ENCODE measurements at regions not wholly inside any gene's neighbourhood (a gene's known extent, or its start where the extent isn't known, plus 50 kb on each side); places are given as distances from the start of the nearest gene placed in this dataset.

DNA sequence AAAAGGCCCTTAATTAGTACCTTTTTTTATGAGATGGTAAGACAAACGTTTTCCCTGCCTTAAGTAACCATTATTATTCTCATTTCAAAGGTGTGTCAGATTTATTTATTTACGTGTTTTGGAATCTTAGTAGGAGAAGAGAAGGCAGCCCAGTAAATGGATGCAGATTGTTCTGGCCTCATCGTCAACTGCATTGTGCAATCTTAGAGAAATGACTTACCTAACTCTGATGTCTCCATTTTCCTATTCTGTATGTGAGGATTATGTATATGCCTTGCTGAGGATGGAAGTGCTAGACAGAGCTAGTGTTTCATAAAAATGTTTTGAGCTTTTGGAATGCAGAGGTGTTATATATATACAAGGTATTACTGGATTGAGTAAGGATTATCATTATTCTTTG is 97.0 kb upstream of the JAG1 start:
- no peak for DNase-seq (ENCODE audit: low read depth in 2 of 2)

DNA sequence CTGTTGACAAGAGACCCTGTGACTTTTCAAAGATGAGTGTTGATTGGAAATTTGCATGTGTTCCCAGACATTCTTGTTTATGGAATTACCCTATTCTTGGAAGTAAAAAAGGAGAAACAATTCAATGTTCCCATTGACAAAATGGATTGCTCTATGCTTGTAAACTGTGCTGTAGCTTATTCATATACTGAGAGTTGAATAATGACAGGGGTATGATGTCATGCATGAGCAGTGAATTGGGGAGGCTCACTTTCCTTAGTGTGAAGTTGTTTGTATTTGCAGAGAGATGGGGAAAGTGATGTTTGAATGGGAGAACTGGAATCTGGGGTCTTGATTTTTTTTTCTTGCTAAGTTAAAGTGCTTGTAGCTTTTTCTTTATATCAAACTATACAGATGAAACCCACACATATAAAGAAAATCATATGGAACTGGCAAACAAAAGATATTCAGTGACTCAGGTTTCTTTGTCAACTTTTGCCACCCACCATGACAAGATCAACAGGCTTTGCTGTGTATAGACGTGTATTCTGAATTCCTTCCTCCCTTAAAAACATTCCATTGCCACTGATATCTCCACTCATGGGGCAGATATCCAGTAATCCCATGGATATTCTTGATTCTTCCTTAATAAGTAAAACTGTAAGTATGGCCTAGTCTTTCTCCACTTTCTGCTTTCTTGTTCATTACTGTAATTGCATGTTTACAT is 97.8 kb upstream of the JAG1 start:
- DNase-seq (ENCODE audit: low read depth in 2 of 2): no peak

DNA sequence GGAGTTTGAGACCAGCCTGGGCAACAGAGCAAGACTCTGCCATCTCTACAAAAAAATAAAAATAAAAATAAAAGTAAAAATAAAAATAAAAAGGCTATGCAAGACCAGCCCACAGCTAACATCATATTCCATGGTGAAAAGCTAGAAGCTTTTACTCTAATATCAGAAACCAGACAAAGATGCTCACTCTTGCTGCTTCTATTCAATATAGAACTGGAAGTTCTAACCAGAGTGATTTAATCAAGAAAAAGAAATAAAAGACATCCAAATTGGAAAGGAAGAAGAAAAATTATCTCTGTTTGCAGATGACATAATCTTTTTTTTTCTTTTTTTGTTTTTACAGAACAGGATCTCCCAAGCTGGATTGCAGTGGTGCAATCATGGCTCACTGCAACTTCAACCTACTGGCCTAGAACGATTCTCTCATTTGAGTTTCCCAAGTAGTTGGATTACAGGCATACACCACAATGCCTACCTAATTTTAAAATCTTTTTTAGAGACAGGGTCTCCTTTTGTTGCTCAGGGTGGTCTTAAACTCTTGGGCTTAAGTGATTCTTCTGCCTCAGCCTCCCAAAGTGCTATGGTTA is 100.7 kb upstream of the JAG1 start:
- no peak for DNase-seq (ENCODE audit: low read depth in 2 of 2)

DNA sequence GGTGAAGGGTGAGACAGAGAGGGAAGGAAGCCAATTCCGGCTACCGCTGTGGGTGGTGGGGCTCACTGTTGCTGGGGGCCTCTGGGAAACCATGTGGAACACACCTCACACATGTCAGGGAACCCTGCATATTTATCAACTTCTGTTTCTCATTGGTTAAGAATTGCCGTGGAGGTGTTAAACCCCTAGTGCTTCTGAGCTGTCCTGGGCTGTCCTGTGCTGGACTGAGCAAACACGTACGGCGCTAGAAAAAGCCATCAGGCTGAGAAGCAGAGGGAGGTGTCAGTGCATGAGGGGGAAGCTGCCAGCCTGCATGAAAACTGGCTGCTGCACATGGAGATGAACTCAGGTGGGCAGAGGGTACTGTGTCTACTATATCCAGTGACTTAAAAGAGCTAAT is 103.9 kb upstream of the JAG1 start:
- DNase-seq (ENCODE audit: low read depth in 2 of 2): no peak

DNA sequence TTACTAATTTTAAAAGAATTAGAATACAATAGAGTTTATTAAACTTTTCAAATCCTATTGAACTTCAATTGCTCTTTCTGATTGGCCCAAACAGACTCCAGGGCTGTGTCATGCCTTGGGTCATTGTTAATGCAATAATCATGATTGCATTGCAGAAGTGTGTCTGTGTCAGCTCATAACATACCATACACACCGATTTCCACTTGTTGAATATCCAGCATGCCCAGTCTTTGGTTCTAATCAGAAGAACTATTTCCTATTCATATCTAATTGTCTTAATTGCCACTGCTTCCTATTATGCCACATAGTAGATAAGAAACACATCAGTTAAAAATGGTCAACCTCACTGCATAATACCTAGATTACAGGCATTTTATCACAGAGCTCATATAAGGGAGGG is 106.1 kb upstream of the JAG1 start:
- no peak for DNase-seq (ENCODE audit: low read depth in 2 of 2)

DNA sequence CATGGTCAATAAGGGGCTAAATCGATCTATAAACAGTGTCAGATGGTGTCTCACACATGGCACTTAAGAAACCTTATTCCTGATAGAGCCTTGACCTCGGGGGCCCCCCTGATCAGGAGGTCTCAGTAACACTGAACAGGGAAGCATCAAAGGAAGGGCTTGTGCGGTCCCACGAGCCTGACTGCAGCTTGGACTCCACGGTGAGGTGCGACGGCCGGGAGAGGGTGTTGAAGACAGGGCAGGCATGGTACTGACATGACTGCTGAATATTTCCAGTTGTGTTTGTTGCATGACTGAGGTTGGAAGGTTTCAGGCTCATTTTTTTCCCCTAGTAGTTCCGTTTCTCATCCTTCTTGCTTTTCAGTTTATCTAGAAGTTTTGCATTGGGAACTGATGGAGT is 107.1 kb upstream of the JAG1 start:
- no peak for DNase-seq (ENCODE audit: low read depth in 2 of 2)

DNA sequence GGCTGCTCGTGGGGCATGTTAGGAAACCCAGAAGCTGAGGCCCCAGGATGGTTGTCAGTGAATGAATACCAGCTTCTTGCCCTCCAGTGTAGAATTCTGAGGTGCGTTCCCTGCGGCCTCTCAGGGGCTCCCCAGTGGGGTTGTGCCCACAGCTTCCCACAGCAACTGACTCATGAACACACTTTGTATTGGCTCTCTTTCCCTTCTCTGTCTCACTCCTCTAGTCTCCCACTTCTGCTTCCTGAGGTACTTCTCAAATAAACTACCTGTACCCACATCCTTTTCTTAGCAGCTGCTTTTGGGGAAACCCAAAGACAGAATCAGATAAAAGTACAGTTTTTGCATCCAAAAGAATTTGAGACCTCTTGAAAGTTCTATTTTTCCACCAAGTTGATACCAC is 107.7 kb upstream of the JAG1 start:
- DNase-seq (ENCODE audit: low read depth in 2 of 2): no peak

DNA sequence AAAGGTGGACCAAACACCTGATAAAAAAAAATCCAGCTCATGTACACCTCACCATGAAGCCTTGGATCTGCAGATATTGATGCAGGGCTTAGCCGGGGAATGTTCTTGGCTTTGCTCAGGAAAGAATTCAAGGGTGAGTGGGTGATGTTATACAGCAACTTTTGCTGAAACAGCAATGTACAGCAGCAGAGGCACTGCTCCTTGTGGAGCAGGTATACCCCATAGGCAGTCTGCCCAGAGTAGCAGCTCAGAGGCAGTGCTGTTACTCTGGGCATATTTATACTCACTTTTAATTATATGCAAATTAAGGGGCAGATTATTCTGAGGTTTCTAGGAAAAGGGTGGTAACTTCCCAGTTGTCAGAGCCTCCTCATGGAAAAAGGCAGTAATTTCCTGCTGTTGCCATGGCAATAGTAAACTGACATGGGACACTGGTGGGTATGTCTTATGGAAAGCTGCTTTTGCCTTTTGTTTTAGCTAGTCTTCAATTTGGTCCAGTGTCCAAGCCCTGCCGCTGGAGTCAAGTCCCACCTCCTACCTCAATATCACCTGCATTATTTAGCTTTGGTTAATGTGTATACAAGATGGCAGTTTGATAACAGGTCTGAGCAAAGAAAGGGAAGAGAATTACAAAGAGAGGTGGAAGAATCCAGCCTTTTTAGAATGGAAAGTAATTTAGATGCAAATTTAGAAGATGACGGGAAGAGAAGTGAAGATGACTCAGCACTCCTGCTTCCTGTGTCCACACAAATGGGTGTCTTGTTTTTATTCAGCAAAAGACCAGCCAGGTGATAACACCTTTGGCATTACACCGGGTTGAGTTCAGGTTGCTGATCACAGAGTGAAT is 110.1 kb upstream of the JAG1 start:
- no peak for DNase-seq (ENCODE audit: low read depth in 2 of 2)

DNA sequence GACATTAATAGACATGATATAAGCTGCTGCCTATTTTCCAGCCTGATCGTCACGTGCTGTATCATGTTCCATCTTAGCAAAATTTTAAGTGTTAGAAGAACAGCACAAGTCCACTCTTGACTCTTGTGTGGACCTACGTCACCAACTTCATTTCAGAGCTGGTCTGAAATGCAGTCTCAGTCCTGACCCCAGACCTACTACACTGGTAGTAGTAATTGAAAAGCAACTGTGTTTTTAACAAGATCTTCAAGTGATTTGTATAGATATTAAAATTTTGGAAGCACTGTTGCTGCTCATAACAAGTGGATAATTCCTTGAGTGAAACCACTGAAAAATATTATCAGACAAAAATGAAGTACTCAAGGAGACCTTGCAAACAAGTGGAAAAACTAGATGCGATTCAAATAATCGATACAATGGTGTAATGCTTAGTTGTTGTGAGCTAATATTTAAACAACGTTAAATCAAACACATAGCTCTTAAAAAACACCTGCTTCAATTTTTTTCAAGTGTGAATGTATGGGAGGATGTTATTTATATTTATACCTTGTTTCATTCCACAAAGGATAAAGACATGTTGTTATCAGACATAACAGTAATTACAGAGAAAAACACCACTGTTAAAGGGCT is 110.9 kb upstream of the JAG1 start:
- DNase-seq (ENCODE audit: low read depth in 2 of 2): no peak

DNA sequence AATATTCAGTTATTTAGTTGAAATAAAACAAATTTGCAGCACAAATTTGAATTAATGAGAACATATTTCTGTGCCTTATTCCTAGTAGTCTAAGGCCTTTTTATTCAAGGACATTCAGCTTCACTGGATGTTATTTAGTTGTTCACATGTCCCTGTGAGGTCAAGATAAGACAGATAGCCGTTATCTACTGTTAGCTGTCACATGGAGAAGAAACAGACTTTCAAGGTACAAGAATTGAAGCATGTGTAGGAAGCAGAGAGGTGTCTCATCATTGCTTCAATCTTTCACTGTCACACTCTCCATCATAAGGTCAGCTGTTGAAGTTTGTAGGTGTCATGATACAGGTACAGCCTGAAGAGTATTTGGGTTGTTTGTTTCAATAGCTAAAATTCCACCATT is 112.9 kb upstream of the JAG1 start:
- DNase-seq (ENCODE audit: low read depth in 2 of 2): no peak

DNA sequence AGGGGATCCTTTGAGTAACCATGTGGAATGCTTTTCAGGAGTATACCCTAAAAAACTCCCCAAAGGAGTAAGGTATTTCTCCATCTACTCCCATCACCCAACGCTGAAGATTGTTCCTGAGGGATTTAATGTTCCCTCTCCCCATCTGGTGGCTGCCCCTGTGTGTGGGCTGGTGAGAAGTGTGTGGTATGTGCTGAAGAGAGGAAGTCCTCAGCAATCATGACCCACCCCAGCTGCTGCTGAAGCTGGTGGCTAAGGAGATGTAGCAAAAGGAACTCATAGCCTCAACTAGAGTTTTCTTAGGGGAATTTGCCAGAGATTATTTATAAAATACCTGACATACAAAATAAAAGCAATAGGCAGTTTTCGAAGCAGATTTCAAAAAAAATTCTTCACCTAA is 114.3 kb upstream of the JAG1 start:
- no peak for DNase-seq (ENCODE audit: low read depth in 2 of 2)

DNA sequence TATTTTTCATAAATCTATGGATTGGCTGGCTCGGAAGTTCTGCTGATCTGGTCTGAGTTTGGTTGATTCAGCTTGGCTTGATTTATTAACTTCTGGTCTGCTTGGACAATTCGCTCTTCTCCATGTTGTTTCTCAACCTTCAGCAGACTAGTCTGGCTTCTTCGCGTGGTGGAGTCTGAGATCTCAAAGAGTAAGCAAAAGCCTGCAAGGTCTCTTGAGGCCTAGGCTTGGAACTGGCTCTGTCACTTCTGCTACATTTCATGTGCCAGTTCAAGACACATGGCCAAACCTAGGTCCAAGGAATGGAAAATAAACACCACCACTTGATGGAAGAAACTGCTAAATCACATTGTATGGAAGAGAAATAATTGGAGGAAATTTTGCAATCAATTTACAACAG is 115.1 kb upstream of the JAG1 start:
- no peak for DNase-seq (ENCODE audit: low read depth in 2 of 2)

DNA sequence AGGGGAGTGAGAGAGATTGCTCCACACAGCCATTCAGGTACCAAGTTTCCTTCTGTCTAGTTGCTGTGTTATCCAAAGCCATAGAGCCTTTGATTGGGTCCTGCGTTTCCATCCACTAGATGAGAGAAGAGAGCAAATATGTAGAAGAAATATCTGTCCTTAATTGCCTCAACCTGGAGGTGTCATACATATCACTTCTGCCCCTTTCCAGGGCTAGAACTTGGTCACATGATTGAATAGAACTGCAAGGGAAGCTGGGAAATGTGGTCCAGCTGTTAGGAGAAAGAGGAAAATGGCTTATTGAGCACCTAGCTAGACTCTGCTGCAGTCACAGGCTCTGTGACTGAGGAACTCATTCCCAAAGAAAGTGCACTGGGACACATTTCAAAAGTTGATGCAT is 115.6 kb upstream of the JAG1 start:
- no peak for DNase-seq (ENCODE audit: low read depth in 2 of 2)

DNA sequence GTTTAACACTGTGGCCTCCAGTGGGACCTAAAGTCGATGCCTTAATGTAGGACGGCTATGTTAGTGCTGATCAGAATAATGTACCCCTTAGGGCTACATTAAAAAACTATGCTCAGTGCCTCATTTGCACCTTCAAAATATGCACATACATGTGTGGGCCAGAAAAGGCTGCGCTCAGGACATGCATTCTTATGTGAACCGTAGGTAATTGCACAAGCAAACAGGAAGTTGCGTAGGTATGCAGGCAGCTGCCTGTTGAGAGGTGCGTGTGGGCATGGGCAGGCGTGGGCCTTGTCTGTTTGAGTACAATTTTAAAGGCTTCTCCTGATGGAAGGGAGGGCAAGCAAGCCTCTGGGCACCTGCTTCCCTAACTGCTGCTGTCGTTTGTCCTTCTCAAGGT is 116.2 kb upstream of the JAG1 start:
- no peak for DNase-seq (ENCODE audit: low read depth in 2 of 2)

DNA sequence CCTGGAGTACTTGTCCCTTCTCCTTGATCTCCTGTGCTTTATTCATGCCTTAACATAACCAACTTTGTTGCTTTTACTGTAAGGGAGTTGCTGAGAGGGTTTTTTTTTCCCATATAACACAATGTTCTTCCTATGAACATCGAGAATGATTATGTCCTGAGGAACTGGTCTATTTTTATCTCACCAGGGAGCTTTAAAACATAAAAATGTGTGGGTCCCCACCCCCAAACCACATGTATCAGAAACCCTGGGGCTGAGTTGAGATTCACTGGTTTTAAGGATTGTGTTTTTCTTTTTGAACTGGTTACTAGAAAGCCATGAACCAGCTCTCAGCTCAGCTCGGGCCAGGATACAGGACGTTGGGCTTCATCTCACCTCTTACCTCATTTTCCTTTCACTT is 118.5 kb upstream of the JAG1 start:
- no peak for DNase-seq (ENCODE audit: low read depth in 2 of 2)

DNA sequence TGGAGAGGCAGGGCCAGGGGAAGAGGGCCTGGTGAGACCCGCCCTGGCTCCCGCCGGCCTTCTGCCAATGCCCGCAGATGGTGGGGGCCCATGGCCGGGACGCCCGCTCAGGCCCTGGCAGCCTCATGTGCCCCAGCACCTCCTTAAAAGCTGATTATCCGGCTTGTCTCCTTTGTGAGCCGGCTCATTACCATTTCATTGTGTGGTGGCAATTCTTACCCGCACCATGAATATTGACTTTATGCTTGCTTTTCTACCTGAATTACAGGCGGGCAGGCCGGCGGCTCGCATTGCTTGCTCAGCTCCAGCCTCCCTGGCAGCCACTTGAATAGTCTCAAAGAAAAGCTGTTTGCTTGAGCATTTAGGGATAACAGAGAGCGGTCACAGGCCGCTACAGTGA is 120.0 kb upstream of the JAG1 start:
- no peak for DNase-seq (ENCODE audit: low read depth in 2 of 2)

DNA sequence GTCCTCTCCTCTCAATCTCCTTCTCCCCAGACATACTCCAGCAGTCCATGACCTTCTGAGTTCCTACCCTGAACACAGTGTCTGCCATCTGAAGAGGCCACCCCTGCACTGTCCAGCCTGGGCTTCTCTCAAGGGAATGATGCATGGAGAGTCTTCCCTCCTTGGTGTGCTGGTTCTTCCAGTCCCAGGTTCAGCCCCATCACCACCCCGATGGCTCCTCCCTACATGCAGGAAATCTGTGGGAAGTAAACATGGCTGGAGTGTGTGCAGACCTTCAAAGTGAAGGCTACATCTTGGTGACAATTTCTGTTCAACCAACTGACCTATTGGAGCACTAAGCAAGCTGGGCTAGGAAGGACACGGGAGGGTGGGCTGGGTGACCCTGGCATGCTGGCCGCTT is 121.0 kb upstream of the JAG1 start:
- no peak for DNase-seq (ENCODE audit: low read depth in 2 of 2)

DNA sequence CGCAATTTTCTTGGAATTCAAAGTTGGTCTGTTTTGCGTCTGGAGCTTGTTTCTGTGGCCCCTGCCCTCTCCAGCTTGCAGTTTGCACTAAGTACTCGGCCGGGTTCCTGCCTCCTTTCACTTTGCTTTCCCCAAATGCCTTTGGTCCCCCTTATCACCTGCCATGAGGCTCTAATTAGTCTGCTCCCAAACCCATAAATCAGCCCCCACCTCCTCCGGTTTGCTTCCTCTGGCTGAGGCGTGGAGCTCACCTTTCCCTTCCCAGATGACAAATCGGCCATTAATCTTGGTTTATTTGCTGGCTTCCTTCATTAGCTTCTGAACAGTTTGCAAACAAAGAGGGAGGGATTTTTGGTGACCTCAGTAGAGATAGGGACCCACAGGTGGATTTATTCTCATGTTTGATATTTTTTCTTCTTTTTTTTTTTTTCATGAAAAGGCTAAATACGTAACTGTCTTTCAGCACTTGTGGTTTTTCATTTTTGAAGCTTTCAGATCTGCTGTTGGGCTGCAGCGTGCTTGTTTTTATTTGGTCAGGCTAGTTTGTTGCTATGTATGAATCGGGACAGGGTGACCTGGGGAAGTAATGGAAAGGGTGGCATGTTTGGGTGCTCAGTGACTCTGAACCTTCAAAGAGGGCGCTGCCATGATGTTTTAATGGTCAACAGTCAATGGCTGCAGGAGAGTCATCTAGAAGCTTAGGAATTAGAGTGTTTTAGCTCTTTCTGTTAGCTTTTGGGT is 121.7 kb upstream of the JAG1 start:
- no peak for DNase-seq (ENCODE audit: low read depth in 2 of 2)

DNA sequence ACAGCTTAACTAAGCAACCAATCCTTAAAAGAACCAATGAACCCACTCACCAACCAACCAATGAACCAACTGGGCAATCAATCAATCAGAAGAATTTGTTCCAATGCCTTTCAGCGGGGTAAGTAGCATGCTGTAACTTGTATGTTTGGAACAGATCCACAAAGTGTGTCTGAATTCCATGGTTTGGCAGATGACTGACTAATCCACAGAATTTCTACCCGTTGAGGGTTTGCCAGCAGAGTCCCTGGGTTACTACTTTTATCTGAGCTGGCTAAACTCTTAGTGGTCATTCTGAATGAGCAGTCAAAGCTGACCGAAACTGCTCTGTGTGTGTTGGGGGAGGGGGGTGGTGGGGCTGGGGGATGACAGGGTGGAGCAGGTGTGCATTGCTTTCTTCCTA is 125.0 kb upstream of the JAG1 start:
- no peak for DNase-seq (ENCODE audit: low read depth in 2 of 2)

DNA sequence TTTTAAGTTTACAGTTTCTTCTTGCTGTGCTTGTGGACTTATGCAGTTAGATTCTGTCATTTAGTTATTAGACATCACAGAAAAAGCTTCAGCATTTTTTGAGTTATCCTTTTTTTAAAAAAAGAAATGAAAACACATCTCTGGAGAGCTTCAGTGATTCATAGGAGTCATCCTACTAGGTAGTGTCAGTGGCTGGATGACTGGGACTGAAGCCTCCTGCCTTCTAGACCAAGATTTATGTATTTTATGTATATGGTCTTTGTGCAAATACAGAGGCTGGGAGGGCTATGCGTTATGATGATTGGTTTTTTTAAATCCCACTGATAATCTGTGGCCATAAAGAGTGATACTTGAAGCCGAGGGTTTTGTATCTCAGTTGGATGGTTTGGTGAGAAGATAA is 125.9 kb upstream of the JAG1 start:
- no peak for DNase-seq (ENCODE audit: low read depth in 2 of 2)

DNA sequence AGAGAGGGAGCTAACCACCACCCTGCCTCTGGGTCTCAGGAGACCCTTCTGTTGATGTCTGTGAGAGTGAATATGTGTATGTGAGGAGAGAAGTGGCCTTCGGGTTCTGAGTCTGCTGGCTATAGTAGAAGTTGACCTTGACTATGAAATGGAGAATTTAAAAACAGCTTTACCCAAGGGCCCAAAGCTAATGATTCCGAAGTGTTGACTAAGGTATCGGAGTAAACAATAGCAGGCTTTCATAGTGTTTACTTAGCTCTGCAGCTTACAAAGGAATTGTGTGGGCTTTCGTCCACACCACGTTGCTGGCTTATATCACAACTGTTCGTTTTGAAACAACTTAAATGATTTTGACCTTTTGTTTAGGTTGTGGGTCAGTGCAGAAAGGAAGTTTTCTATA is 126.5 kb upstream of the JAG1 start:
- no peak for DNase-seq (ENCODE audit: low read depth in 2 of 2)

DNA sequence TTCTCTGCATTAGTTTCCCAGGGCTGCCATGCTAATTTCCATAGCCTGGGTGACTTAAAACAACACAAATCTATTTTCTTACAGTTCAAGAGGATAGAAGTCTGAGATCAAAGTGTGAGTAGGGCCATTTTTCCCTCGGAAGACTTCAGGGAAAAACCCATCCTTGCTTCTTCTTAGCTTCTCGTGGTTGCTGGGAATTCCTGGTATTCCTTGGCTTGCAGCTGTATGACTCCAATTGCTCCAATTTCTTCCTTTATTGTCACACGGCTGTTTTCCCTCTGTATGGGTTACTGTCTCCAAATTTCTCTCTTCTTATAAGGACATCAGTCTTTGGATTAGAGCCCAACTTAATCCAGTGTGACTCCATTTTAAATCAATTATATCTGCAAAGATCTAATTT is 128.4 kb upstream of the JAG1 start:
- DNase-seq (ENCODE audit: low read depth in 2 of 2): no peak
